Stimulated activated CD4-positive, alpha-beta T cell treated with anti-CD3 and anti-CD28 coated beads, TNF-alpha, amount 100 ng/mL, for 48 hours (primary cell): ENCODE measurements at regions not wholly inside any gene's neighbourhood (a gene's known extent, or its start where the extent isn't known, plus 50 kb on each side); places are given as distances from the start of the nearest gene placed in this dataset.

ENCODE experiments used
- DNase-seq, 3 donors: peaks; one replicate each; pipeline ENCODE4 v3.0.0-alpha.2; 2020; ENCODE audit warnings: low read depth in 3 of 3

DNA sequence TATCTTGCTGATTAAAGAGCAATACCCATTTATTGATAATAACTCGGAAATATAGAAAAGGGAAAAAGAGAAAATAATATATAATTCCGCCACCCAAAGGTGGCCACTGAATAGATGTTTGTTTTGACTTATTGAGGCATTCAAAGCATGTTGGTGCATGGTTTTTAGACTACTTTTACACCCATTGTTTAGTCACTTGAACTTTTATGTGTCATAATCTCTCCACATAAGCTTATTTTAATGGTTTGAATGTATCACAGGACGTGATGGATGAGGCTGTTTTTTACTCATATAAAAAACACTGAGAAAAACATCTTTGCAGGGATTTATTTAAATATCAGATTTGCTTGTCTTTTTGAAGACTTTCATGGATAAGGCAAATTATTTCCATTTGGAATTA lies 120.4 kb downstream of the ACKR3 start:
- no peak for DNase-seq

DNA sequence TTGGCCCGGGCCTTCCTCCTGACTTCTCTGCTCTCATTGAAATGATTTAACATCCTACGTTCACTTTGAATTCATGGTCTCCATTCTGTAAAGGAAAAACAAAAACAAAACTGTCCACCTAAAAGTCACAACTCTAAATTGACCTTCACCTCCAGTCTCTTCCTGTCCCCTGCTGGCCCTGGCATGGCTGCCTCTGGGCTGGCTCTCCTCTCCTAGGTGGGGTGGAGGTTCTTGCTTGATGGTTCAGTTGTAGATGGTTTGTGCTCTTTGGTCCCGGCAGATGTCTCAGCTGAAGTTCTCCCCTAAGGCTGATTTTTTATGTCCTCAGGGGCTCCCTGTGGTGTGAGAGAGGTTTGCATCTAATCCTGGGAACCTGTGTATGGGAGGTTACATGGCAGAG lies 121.1 kb downstream of the ACKR3 start:
- no peak for DNase-seq

DNA sequence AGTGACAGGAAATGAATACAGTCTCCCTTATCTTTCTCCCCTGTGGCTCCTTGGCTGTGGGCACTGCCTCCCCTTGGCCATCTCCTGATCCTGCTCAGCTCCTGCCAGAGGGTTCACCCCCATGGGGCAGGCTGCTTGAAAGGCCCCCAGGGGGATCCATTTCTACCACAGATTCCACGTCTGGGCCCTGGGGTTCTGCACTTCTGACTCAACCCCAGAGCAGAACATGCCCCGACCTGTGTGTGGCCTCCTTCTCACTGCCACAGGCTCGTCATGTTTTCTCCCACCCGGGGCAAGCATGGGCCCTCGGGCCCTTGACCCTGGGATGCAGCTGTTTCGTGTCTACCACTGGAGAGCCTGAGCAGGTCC lies 122.2 kb downstream of the ACKR3 start:
- no peak for DNase-seq

DNA sequence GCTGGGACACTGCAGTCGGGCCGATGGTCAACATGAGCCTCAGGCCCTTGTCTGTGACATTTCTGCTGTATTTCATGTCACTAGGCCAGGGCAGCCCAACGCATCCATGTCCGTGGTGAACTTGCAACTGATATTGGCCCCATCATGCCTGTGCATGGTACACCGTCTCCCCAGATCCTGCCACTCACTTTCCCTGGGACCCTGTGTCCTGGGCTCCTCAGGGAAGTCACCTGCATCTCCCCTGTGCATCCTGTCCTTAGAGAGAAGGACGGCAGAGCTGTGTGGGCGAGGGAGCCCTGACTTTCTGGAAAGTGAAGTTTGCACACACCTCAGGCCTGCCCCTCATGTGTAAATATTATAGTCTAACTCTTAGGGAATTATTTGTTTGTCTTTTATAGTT lies 123.3 kb downstream of the ACKR3 start:
- no peak for DNase-seq

DNA sequence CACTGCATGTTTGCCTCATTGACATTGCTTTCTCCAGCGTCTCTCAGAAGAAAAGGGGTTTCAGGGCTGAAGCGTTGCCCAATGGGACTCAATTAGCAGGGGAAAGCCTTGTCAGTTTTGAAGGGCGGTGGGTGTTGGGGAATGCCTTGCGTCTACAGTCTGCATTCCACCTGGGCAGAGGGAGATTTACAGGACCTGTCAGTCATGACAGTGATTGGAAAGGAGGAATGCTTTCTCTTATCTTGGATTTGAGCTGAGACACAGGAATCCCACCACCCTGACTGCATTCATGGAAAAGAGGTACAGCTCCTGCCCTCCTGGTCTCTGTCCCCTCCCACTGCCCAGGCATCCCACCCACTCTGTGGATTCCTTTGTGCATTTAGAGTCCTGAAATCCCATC lies 123.9 kb downstream of the ACKR3 start:
- no peak for DNase-seq

DNA sequence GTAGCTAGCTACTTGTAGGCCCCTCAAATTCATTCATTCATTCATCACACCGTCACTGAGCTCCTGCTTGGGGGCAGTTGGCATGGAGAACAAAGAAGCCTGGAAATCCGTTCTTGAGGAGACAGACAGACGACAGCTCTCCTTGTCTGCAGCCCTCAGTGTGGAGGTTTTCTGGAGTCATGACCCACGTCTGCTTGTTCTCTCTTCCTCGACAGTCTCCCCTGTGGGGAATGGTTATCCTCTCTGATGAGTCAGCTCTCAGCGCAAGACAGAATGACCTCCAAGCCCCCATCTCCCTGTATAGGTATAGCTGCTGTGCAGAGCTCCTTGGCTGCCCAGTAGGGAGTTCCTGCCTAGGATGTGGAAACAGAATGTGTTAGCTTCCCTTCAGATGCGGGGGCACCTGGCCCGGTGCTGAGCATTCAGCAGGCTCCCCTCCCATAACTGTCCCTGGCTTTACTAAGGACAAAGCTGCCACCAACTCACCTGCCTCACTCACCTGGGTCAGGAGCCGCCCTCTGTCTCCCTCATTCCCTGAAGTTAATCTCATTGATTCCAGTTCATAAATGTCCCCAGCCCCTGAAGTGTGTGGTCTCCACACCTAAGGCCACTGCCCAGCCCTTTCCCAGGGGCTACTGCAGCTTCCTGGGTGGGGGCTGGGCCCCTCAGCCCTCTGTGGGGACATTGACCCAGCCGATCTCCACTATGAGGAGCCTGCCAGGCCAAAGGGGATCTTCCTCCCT lies 124.7 kb downstream of the ACKR3 start:
- no peak for DNase-seq

DNA sequence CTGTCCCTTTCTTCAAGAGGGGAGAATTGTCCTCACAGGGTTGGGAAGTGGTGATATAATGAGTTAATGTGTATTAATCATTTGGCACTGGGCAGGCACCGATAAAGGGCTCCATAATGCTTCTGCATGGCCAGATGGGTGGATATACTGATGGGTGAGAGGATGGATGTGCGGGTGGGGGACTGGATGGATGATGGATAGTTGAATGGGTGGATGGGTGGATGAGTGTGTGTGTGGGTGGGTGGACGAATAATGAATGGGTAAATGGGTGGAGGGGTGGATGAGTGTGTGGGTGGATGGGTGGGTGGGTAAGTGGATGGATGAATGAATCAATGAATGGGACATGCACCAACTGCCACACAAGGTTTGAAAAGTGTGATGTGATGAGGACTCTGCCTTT lies 127.2 kb downstream of the ACKR3 start:
- no peak for DNase-seq

DNA sequence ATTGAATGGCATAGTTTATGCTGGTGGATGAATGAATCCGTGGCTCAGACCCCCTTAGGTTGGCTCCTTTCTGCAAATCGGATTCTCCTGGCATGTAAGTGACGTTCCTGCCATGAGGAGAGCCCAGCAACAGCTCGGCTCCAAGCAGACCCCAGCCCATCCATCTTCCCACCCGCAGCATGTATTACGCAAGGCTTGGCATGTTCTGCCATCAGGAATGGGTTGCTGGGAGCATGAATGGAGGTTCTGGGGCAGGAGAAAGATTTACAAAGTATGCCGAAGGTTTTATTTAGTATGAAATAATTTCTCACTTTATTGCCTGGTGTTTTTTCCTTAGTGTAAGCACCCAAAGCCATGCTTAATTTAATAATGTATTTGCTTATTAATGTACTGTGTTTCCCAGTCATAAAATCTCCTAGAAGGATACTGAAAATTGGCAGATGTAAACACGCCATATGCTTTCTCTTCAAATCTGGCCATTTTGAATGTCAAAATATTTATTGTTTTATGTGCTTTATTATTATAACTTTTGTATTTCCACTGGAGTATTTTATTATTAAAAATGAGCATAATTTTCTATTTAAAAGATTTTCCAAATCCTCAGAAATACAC lies 128.5 kb downstream of the ACKR3 start:
- DNase-seq: no peak

DNA sequence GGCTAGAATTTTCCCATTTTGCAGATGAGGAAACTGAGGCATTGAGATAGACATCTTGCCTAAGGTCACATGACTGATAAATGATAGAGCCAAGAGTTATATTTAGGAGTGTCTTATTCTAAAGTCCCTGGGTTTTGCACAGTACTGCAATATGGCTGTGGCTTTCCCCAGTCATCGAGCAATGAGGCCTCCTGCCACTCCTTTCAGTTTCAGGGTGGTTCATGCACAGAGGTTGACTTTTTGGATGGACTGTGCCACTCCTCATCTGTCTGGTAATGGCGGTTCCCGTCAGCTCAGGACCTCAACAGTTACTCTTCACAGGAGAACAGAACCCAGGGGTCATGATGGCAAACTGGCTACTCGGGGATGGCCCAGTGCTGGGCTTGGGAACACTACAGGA lies 131.1 kb downstream of the ACKR3 start:
- DNase-seq: no peak

DNA sequence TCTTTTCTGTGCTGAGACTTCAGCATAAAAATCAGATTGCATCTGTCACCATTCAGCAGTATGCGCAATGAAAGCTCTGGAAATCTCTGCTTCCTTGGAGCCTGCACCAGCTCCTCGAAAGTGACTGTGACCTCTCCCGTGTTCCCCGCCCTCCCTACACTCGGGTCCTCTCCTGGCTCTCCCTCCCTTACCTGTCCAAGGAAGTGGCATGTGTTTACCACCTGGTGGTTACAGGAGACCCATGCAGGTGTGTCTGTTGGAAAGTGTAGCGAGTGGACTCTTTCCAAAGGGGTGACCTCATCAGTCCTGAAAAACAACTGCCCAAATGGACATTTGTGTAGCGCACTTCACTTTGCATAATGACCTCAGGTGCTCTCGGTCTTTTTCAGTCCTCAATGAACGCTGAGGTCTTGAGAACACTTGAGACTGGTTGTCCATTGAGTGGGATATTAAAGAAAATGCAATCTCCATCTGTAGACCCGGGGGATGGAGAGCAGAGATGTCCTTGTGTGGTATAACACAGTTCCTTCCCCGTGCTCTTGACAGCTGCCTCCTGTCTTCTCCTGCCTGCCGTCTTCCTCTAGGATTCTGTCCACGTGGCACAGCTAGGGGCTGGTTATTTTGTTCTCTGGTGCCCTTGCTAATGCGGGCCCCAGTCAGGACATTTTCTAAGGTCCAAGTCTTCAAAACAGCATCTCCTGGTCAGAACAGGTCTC lies 133.2 kb downstream of the ACKR3 start:
- DNase-seq: no peak

DNA sequence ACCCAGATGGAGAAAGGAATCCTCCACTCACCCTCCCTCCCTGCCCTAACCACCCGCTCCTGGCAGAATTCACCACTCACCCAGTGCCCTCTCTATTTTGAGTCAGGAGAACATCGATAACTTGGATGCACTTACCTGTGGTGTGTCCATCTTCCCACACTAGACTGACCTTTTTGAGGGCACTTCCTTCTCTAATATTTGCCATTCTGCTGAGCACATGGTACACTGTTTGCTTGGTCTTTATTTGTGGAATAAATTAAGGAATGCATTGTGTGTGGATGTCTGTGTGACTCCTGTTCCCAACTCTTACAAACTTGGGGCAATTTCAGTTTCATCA lies 133.7 kb downstream of the ACKR3 start:
- DNase-seq: no peak

DNA sequence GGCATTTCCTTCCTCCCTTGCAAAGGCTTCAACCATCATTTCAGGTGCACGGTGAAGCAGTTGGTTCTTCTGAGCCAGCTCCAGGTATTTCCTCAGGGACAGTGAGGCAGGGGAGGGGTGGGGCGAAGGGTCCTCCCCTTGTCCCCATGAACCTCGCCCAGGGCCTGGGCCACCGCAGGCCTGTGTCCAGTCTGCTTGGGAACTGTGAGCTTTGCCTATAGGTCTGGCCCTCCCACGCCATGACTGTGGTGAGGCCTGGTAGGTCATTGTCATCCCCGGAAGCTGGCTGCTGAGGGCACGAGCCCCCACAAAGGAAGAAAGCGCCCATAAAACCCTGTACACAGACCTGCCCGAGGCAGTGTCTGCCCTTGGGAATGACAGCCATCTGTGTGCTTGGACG lies 134.3 kb downstream of the ACKR3 start:
- no peak for DNase-seq

DNA sequence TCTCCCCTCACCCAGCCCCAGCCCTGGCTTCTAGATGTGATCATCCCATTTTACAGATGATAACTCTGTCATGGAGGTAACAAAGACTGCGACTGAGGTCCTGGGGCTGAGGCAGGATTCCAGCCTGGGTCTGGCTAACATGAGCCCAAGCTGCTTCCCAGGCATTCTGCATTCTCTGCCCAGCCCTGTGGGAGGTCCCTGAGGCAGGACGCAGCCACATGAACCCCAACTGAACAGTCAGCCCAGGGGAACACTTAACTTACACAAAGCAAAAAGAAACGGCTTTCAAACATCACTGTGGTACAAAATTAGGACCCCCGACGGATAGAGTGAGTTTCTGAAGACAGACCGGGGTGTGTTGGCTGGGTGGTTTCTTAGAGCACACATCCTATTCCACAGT lies 135.3 kb downstream of the ACKR3 start:
- no peak for DNase-seq

DNA sequence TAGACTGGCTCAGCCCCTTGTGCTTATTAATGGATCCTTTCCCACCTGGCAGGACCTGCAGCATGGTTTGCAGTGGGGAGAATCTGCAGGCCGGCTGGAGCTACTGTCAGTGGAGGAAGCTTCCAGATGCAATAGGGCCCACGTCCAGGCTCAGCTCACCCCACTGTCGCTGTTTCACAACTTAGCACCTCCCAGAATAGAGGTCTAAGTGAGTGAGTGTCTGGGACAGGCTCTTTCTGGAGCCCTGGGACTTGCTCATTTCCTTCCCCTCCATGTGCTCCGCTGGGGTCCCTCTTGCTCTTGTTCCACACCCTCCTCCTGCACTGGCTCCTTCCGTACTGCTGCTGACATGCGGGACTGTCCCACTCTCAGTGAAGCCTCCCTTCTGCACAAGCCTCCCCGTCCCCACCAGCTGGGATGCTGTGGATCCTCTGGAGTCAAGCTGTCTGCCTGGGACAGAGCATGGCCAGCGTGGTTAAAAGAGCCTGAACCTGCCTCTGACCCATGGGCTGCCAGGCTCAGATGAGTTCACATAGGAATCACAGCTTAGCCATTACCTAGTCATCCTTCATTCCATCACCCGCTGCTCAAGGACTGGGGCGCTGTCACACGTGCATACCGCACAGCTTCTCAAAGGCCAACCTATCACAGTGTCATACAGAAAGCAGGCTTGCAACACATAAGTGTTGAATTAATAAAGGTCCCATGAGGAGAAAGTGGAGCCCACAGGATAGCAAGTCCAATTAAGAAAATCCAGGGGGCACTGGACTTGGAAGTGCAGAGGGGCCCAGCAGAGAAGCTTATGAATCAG lies 135.9 kb downstream of the ACKR3 start:
- no peak for DNase-seq

DNA sequence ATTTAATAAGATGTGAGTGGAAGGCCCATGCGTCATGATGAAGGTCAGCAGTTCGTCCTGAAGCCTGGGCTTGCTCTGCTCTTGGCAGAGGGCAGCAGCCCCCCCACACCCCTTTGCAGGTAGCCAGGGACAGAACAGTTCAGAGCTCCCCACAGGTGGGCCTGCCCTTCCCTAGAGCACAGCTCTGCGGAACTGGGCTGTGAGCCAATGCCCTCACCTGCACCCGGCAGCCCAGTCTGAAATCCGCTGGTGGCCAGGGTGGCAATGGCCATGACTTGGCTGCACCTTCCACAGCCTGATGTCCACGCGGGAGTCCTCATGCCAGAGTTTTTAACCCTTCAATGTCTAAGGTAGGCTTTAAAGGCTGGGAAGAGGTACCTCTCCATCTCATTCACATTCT lies 136.7 kb downstream of the ACKR3 start:
- no peak for DNase-seq

DNA sequence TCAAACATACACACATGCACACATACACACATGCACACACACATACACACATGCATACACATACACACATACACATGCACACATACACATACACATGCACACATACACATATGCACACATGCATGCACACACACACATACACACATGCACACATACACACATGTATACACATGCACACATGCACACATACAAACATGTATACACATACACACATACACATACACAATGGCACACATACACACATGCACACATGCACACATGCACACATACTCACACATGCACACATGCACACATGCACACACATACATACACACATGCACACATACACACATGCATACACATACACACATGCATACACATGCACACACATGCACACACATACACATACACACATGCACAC lies 137.2 kb downstream of the ACKR3 start:
- DNase-seq: no peak

DNA sequence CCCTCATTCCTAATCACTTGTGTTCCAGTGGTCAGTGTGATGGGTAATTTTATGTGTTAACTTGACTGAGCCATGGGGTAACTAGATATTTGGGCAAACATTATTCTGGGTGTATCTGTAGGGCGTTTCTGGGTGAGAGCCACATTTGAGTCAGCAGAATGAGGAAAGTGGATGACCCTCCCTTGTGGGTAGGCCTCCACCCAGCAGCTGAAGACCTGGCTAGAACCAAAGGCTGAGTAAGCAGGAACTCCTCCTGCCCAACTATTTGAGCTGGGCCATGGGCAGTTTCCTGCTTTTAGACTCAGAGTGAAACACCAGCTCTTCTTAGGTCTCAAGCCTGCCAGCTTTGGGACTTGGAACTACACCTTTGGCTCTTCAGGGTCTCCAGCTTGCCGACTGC lies 141.8 kb downstream of the ACKR3 start:
- no peak for DNase-seq

DNA sequence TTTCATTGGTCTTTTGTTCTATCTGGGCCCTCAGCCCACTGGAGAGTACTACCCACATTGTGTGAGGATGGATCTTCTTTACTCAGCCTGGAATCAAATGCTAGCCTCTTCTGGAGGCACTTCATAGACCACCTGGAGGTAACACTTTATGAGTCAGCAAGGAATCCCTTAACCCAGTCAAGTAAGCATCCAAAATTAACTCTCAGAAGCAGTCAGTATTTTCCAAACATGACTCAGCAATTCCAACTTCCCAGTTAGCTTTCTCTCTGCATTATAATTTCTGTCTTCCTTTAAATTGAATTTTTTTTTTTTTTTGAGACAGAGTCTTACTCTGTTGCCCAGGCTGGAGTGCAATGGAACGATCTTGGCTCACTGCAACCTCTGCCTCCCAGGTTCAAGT lies 142.7 kb downstream of the ACKR3 start:
- DNase-seq: no peak

DNA sequence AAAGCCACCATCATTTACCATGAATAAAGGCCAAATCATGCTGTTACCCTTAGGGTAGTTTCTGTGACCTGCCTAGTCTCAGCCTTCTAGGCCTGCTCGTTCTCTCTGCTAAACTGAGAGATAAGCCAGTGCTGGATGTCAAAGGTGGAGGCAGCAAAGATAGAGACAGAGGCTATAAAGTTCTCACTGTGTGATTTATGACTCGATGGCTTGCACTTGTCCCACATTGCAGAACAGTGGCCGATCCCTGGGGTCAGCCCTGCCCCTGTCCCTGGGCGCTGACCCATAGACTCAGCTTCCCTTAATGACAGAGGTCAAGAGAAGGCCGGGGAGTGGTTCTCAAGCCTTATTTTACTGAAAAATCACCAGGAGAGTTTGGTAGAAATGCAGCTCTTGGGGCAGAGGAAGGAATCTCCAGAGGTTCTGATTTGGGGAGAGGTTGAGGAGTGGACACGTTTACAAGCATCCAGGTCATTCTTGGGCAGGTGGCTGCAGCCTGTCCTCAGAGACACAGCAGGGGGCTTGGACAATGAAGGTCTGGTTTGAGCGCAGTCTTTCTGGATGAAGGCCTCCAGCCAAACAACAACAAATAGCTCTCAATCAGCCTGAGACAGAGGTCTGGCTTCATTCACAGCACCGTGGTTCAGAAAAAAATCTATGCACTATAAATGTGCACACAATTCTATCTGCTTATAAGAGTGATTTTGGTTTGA lies 143.5 kb downstream of the ACKR3 start:
- DNase-seq: no peak

DNA sequence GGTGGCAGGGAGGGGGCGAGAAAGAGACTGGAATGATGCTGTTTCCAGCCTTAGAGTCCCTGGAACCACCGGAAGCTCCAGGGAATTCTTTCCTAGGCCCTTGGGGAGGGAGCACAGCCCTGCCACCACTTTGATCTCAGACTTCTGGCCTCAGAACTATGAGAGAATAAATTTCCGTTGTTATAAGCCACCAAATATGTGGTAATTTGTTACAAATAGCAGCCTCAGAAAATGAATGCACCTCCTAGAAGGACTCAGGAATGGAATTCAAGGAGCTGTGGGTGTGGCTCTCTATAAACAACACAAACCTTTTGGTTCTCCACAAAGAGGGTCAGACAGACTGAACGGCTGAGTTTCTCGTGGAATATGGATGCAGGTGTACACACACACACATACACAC lies 144.5 kb downstream of the ACKR3 start:
- DNase-seq: no peak

DNA sequence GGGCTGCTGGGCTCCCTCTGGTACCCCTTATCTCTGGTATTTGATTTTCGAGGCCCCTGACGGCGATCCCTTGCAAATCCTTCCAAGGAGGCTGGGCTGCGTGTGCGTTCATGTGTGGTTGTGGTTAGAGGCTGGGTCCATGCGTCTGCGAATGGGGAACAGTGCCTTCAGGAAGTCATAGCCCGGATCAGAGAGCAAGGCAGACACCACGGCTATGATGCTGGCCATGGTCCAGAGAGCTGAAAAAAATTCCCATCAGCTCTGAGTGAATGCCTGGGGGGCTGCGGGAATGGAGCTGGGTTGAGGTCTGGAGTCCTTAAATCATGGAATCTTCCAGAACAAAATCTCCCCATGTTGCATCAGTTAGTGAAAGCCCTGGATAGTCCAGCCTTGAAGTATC lies 145.5 kb downstream of the ACKR3 start:
- no peak for DNase-seq

DNA sequence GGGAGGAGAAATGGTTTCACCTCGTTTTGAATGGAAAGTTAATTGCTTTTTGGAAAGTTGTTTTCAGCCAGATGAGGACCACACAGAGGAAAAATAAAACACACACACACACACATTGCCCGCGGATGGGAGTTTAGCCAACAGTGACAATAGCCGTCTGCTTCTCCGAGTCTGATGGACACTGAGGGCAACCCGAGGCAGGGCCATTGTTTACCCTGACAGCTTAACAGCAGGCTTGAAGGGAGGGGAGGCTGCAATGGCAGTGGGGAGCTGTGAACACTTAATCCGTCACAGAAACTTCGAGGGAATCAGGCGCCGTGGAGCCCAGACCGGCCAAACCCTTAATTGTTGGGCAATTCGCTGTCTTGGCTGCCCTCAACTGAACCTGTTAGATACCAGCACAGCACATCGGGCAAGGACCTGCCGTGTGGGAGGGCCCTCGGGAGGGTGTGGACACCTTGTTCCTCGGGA lies 145.9 kb downstream of the ACKR3 start:
- DNase-seq: no peak
